ENCODE measurements at regions not wholly inside any gene's neighbourhood (a gene's known extent, or its start where the extent isn't known, plus 50 kb on each side); places are given as distances from the start of the nearest gene placed in this dataset.
A peak's percentile ranks its signal among the peaks of the same experiment; 100 is the strongest.

DNA sequence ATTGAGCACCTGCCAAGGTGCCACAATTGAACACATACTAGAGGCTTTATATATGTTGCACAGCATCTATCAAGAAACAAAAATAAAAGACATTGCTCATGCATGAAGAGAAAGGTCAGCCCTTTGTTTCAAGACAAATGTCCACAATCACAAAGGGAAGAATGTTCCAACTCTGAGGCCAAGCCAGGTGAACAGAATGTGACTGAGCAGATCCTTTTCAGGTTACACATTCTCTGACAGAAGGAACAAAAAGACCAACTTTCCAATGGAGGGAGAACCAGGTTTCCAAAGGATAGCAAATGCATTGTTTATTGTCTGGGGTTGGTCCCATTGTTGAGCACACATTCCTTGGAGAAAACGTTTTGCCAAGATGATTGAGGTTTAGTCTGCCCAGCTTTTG is 50.2 kb upstream of the FAM174B start:
- ChIA-PET SMC1A (ENCODE audit: uncharacterized antibody, unreplicated experiment) (interaction anchor here (1.9 kb wide), 1 partner anchor 9 kb away, joined by 5 read pairs; no protein-coding TSS in a partner anchor), CTCF (interaction anchor here (0.7 to 2.0 kb wide), 4 partner anchors 9 to 33 kb away, joined by 3 to 8 read pairs (median 4); no protein-coding TSS in a partner anchor), POLR2A (no interaction called here), RAD21 (ENCODE audit: unreplicated experiment) (no interaction called here)
- H2AFZ ChIP-seq (ENCODE audit: control insufficient read depth, low read depth, low read length): no peak overlapping the region
- H4K20me1 ChIP-seq (ENCODE audit: control insufficient read depth, insufficient read depth): no peaks in the 10 kb centered on the region
- no peak overlapping the region for H3K4me2 ChIP-seq (ENCODE audit: control insufficient read depth, insufficient read depth)
- H3K36me3 ChIP-seq (ENCODE audit: control insufficient read depth in 2 of 2, insufficient read depth in 2 of 2, low read length in 1 of 2): no peaks in the 10 kb centered on the region
- TF ChIP-seq JUNB (IDR thresholded peaks at IDR 0.05): no peak
- no peak overlapping the region for H3K9ac ChIP-seq (ENCODE audit: control insufficient read depth, insufficient read depth, low read length)
- intact Hi-C loops (cut with micrococcal nuclease; ENCODE audit: unreplicated experiment) (no loop called here), in situ Hi-C loops (cut with MboI) (loop anchor here (5.0 kb wide), 1 partner anchor 183 kb away; no protein-coding TSS in a partner anchor)
- DNase-seq (ENCODE audit: low read depth, low spot score) (no peak), ATAC-seq (no peak), FAIRE-seq (no peak)
- no peak overlapping the region for H3K4me3 ChIP-seq
- WGBS (ENCODE audit: insufficient coverage, insufficient replicate concordance, low lambda C conversion rate, missing lambda C conversion rate): 0% methylated on average over 1 of the region's 1 CpG
- H3K4me1 ChIP-seq (ENCODE audit: control insufficient read depth, insufficient read depth, low read length): no peaks in the 10 kb centered on the region
- no peak overlapping the region for H3K27ac ChIP-seq (ENCODE audit: control insufficient read depth, insufficient read depth)
- BruUV-seq (replicated peaks): no TSS peak
- H3K27me3 ChIP-seq (replicated peaks in 1 of 2; ENCODE audit: control insufficient read depth in 2 of 2, insufficient read depth in 2 of 2, low read length in 1 of 2): no peaks in the 10 kb centered on the region
- H3K9me3 ChIP-seq (replicated peaks; ENCODE audit: control insufficient read depth, insufficient read depth, low read length): no peaks in the 10 kb centered on the region
- no peaks in the 10 kb centered on the region for H3K79me2 ChIP-seq (ENCODE audit: control insufficient read depth, insufficient read depth, low read length)

DNA sequence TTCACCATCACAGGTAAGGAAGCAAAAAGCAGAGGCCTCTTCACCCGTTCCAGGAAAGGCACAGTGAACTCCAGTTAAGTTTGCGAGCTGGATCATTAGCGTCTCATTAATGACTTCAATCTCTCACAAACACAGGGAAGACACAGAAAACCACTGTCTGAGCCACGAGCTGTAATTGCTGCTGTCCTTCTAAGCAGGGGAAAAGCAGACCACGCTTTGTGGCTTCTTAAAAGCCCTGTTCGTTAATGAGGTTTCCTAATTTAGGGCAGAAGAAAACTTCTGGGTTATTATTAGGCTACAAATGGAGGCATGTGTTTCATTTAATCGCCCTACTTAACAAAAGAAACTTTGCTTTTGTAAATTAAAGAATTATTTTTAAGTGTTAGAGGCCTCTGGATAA is 50.6 kb upstream of the FAM174B start:
- ATAC-seq (no peak), DNase-seq (ENCODE audit: low read depth, low spot score) (peak; percentile 12), FAIRE-seq (no peak)
- Histone ChIP-seq H3K9me3 (replicated peaks; ENCODE audit: control insufficient read depth, insufficient read depth, low read length) (no peaks in the 10 kb centered on the region), H3K4me3 (no peak overlapping the region), H2AFZ (ENCODE audit: control insufficient read depth, low read depth, low read length) (no peak overlapping the region), H3K27ac (ENCODE audit: control insufficient read depth, insufficient read depth) (no peak overlapping the region), H4K20me1 (ENCODE audit: control insufficient read depth, insufficient read depth) (no peaks in the 10 kb centered on the region), H3K4me2 (ENCODE audit: control insufficient read depth, insufficient read depth) (no peak overlapping the region), H3K4me1 (ENCODE audit: control insufficient read depth, insufficient read depth, low read length) (no peaks in the 10 kb centered on the region), H3K27me3 (replicated peaks in 1 of 2; ENCODE audit: control insufficient read depth in 2 of 2, insufficient read depth in 2 of 2, low read length in 1 of 2) (no peaks in the 10 kb centered on the region), H3K9ac (ENCODE audit: control insufficient read depth, insufficient read depth, low read length) (no peak overlapping the region), H3K79me2 (ENCODE audit: control insufficient read depth, insufficient read depth, low read length) (no peaks in the 10 kb centered on the region), H3K36me3 (ENCODE audit: control insufficient read depth in 2 of 2, insufficient read depth in 2 of 2, low read length in 1 of 2) (no peaks in the 10 kb centered on the region)
- CTCF ChIA-PET: interaction anchor here (1.3 to 2.0 kb wide), 3 partner anchors 8 to 33 kb away, joined by 3 to 8 read pairs (median 4); no protein-coding TSS in a partner anchor
- SMC1A ChIA-PET (ENCODE audit: uncharacterized antibody, unreplicated experiment): interaction anchor here (1.9 kb wide), 1 partner anchor 9 kb away, joined by 5 read pairs; no protein-coding TSS in a partner anchor
- in situ Hi-C loops (cut with MboI) (loop anchor here (5.0 kb wide), 1 partner anchor 184 kb away; no protein-coding TSS in a partner anchor), intact Hi-C loops (cut with micrococcal nuclease; ENCODE audit: unreplicated experiment) (no loop called here)
- POLR2A ChIA-PET: no interaction called here
- RAD21 ChIA-PET (ENCODE audit: unreplicated experiment): no interaction called here
- BruUV-seq (replicated peaks): no TSS peak
- WGBS (ENCODE audit: insufficient coverage, insufficient replicate concordance, low lambda C conversion rate, missing lambda C conversion rate): 21% methylated on average over 7 of the region's 7 CpGs
- TF ChIP-seq MTA2 (IDR thresholded peaks at IDR 0.05; ENCODE audit: low read depth) (peak; percentile 97), BCL11A (IDR thresholded peaks at IDR 0.05; ENCODE audit: low read depth, low read length) (peak; percentile 75; the same call in 1 of the 2 replicates), BHLHE40 (IDR thresholded peaks at IDR 0.05; ENCODE audit: borderline replicate concordance in 1 of 2, low read depth in 2 of 2, low read length in 1 of 2) (peak in 1 of 2 experiments; percentile 20; a peak in 1 of 4 replicates)
- TF ChIP-seq, protein P1, sequence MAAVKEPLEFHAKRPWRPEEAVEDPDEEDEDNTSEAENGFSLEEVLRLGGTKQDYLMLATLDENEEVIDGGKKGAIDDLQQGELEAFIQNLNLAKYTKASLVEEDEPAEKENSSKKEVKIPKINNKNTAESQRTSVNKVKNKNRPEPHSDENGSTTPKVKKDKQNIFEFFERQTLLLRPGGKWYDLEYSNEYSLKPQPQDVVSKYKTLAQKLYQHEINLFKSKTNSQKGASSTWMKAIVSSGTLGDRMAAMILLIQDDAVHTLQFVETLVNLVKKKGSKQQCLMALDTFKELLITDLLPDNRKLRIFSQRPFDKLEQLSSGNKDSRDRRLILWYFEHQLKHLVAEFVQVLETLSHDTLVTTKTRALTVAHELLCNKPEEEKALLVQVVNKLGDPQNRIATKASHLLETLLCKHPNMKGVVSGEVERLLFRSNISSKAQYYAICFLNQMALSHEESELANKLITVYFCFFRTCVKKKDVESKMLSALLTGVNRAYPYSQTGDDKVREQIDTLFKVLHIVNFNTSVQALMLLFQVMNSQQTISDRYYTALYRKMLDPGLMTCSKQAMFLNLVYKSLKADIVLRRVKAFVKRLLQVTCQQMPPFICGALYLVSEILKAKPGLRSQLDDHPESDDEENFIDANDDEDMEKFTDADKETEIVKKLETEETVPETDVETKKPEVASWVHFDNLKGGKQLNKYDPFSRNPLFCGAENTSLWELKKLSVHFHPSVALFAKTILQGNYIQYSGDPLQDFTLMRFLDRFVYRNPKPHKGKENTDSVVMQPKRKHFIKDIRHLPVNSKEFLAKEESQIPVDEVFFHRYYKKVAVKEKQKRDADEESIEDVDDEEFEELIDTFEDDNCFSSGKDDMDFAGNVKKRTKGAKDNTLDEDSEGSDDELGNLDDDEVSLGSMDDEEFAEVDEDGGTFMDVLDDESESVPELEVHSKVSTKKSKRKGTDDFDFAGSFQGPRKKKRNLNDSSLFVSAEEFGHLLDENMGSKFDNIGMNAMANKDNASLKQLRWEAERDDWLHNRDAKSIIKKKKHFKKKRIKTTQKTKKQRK (IDR thresholded peaks at IDR 0.05; ENCODE audit: low read depth, low read length): no peak
- TF ChIP-seq, protein P2, sequence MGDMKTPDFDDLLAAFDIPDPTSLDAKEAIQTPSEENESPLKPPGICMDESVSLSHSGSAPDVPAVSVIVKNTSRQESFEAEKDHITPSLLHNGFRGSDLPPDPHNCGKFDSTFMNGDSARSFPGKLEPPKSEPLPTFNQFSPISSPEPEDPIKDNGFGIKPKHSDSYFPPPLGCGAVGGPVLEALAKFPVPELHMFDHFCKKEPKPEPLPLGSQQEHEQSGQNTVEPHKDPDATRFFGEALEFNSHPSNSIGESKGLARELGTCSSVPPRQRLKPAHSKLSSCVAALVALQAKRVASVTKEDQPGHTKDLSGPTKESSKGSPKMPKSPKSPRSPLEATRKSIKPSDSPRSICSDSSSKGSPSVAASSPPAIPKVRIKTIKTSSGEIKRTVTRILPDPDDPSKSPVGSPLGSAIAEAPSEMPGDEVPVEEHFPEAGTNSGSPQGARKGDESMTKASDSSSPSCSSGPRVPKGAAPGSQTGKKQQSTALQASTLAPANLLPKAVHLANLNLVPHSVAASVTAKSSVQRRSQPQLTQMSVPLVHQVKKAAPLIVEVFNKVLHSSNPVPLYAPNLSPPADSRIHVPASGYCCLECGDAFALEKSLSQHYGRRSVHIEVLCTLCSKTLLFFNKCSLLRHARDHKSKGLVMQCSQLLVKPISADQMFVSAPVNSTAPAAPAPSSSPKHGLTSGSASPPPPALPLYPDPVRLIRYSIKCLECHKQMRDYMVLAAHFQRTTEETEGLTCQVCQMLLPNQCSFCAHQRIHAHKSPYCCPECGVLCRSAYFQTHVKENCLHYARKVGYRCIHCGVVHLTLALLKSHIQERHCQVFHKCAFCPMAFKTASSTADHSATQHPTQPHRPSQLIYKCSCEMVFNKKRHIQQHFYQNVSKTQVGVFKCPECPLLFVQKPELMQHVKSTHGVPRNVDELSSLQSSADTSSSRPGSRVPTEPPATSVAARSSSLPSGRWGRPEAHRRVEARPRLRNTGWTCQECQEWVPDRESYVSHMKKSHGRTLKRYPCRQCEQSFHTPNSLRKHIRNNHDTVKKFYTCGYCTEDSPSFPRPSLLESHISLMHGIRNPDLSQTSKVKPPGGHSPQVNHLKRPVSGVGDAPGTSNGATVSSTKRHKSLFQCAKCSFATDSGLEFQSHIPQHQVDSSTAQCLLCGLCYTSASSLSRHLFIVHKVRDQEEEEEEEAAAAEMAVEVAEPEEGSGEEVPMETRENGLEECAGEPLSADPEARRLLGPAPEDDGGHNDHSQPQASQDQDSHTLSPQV (IDR thresholded peaks at IDR 0.05): no peak
- TF ChIP-seq, protein P3, sequence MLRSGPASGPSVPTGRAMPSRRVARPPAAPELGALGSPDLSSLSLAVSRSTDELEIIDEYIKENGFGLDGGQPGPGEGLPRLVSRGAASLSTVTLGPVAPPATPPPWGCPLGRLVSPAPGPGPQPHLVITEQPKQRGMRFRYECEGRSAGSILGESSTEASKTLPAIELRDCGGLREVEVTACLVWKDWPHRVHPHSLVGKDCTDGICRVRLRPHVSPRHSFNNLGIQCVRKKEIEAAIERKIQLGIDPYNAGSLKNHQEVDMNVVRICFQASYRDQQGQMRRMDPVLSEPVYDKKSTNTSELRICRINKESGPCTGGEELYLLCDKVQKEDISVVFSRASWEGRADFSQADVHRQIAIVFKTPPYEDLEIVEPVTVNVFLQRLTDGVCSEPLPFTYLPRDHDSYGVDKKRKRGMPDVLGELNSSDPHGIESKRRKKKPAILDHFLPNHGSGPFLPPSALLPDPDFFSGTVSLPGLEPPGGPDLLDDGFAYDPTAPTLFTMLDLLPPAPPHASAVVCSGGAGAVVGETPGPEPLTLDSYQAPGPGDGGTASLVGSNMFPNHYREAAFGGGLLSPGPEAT (IDR thresholded peaks at IDR 0.05; ENCODE audit: low read depth): 0 out of 2 replicates have a peak, but pooled peaks have one; percentile 21
